GM18498 (cell line): ENCODE measurements at regions not wholly inside any gene's neighbourhood (a gene's known extent, or its start where the extent isn't known, plus 50 kb on each side); places are given as distances from the start of the nearest gene placed in this dataset.

Source experiments
- ATAC-seq: cut with Tn5 transposase; IDR thresholded peaks from one replicate; pipeline ENCODE4 v1.9.1; 2021; ENCODE audit warnings: mild to moderate bottlenecking, moderate library complexity; ENCODE audit not compliant: unreplicated experiment

- ATAC-seq = no peak
Observed at GRCh38 chr18:22034276-22034675, 135.1 kb upstream of the GATA6 start.

DNA sequence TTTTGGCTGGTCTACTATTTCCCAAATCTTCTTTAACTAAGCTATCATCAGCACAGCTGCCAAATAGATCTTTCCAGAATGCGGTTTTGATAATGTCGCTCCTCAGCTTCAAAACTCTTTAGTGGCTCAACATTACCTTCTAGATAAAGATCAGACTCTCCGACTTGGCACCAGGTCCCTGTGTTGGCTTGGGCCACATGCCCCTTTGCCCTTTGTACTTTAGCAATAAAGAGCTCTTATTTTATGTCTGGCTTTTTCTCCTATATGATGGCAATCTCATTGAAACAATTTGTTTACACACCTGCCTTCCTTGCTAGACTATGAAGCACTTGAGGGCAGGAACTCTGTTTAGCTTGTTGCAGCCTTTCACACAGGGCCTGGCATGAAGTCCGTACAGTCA, 128.9 kb upstream of the GATA6 start:
- no peak for ATAC-seq

DNA sequence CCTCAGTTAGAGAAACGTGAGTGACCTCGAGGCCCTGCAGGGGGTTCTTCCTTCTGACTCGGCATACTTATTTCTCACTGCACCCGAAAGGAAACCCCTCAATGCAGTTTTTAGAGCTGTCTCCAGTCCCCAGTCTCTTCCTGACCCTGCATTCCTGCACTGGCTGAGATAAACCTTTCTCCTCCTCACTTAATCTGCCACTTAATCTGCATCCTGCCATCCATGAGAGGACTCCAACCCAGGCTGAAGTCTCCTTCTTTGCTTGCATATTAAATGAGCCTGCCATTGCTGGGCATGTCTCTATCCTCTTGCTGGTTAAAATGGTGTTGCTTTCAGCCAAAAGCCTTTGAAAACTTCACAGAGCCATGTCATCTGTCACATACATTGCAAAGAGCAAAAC, 125.6 kb upstream of the GATA6 start:
- ATAC-seq = no peak

- ATAC-seq = no peak
Observed at GRCh38 chr18:22044474-22045220, 124.7 kb upstream of the GATA6 start.

DNA sequence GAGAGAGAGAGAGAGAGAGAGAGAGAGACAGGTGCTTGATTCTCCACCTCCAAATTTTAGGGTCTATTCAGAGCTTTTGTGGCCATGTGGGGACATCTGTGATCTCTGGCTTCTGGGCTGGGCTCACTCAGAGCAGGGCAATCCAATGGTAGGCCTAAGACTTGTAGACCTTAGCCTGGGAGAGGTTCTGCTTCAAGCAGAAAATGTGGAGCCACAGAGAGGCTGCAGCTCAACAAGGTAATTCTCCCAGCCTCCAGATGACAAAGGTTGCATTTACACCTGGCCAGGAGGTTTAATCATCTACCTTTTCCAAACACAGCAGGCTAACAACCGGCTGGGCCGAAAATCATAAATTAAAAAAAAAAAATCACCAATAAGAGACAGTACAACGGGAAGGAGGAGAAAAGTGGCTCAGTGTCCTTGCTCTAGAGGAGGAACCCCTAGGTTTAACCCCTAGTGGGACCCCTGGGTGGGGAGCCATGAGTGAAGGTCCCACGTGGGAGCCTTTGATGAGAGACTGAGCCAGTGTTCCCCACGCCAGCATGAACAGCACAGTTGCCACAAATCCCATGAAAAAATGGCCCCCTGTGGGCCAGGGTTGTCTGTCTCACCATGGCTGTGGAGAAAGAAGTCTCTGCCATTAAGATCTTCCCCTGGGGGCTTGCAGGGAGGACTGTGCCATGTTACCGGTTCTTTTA, 124.0 kb upstream of the GATA6 start:
- ATAC-seq = no peak

- no peak for ATAC-seq
Observed at GRCh38 chr18:22046473-22046872, 122.9 kb upstream of the GATA6 start.

GRCh38 chr18:22047485-22047884, 121.9 kb upstream of the GATA6 start:
- ATAC-seq = no peak

GRCh38 chr18:22048221-22048620, 121.2 kb upstream of the GATA6 start:
- ATAC-seq = no peak

- no peak for ATAC-seq
Observed at GRCh38 chr18:22048932-22049615, 120.3 kb upstream of the GATA6 start.

GRCh38 chr18:22052405-22053105, 116.8 kb upstream of the GATA6 start:
- ATAC-seq = no peak

DNA sequence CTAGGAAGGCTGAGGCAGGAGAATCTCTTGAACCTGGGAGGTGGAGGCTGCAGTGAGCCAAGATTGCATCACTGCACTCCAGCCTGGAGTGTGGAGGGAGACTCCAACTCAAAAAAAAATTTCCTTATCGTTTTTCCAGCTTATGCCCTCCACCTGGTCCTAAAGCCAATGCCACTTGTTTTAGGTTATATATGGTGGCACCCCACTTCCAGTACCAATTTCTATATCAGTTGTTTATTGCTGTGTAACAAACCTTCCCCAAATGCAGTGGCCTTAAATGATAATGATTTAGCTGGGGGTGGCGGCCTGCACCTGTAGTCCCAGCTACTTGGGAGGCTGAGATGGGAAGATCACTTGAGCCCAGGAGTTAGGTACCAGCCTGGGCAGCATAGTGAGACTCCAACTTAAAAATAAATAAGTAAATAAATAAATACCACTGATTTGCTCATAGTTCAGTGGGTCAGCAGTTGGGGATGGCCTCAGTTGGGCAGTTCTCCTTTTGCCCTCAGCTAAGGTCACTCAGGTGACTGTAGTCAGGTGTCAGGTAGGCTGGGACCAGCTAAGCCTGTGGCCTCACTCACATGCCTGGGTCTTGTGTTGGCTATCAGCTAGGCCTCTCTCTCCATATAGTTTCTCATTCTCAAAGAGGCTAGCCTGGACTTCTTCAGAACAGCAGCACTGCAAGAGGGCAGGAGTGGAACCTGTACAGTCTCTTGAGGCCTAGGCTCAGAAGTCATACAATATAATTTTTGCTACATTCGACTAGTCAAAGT, 113.7 kb upstream of the GATA6 start:
- ATAC-seq = no peak

- ATAC-seq = no peak
Observed at GRCh38 chr18:22056950-22057349, 112.4 kb upstream of the GATA6 start.

DNA sequence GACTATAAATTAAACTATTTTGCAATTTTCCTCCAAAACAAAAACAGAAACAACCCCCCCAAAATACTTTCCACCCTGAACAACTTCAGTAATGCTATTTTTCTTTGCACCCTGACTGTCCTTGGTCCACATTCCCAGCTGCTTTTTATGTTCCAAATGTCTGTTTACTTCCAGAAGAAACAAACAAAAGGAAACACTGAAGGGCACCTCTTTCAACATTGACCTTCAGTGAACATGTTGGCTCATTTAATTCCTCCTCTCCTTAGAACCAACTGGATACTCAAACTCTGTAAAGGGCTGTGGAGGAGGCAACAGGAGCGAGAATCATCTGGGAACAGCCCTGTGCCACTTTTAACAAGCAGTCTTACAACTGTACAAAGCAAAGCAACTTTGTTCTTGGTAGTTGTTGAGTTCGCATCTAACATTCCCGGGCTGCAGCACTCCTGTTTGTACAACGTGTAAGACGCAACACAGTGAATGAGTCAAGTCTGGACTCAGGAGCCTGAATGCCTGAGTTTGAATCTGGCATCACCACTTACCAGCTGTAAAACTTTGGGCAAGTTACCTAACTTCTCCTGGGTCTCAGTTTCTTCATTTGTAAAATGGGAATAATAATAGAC, 111.4 kb upstream of the GATA6 start:
- ATAC-seq = no peak

DNA sequence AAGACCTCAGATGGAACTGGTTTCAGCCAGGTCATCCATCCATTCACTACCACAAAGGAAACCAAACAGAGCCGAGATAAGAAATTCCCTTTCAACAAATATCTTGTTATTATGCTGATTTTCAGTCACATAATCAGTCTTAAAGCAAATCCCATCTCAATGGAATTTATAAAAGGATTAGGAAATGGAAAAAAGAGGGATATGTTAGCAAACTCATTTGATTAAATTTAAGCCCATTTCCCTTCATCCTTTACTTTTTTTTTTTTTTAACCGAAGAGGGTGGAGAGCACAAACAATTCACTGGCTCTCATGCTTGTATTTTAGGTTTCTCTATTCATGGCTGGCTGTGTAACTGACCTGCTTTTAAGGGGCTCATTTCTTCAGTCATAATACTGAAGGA, 109.0 kb upstream of the GATA6 start:
- ATAC-seq = no peak

DNA sequence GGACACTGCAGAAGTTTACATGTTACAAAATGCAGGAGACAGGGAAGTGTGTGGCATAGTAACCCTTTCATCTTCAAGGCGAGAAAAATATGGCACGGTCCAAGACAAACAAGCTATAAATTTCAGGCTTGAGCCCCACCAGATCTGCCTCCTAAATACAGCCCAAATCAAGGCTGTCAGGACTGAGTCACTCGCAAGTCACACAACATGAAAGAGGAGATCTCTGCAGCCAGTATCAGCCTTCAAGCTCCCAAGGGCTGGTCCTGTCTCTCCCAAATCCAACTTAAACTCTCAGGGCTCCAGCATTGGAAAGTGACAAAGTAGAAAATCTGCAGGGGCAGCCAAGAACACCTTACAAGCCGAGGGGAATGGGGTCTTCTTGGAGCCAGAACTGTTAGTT, 106.3 kb upstream of the GATA6 start:
- ATAC-seq = no peak

- no peak for ATAC-seq
Observed at GRCh38 chr18:22063672-22064071, 105.7 kb upstream of the GATA6 start.

GRCh38 chr18:22064581-22064980, 104.8 kb upstream of the GATA6 start:
- no peak for ATAC-seq

- no peak for ATAC-seq
Observed at GRCh38 chr18:22065311-22065710, 104.1 kb upstream of the GATA6 start.

- ATAC-seq = no peak
Observed at GRCh38 chr18:22066083-22066485, 103.3 kb upstream of the GATA6 start.

GRCh38 chr18:22067109-22067508, 102.3 kb upstream of the GATA6 start:
- ATAC-seq = no peak
